ENCODE measurements at regions not wholly inside any gene's neighbourhood (a gene's known extent, or its start where the extent isn't known, plus 50 kb on each side); places are given as distances from the start of the nearest gene placed in this dataset.
A peak's percentile ranks its signal among the peaks of the same experiment; 100 is the strongest.

DNA sequence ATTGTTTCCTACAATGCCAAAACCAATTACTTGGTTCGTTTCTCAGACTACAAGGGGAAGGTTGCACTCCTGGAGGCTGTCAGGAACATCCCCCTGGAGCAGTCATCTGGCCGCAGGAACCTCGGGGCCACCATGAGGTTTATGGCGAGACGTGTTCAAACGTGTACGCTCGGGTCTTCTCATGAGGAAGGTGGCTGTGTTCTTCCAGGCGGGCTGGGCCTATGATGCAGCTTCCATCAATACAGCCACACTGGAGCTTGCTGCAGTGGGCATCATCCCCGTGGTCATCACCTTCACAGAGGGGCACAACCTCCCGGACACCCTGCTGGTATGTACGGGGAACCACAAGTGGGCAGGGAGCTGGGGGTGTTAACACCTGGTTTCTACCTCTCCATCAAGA is 94.5 kb upstream of the COL6A5 start:
- TF ChIP-seq GATA1 (IDR thresholded peaks at IDR 0.05; ENCODE audit: low read depth, low read length) (no peak), POLR2A (IDR thresholded peaks at IDR 0.05; ENCODE audit: low read length) (no peak)
- DNase-seq, result no peak

DNA sequence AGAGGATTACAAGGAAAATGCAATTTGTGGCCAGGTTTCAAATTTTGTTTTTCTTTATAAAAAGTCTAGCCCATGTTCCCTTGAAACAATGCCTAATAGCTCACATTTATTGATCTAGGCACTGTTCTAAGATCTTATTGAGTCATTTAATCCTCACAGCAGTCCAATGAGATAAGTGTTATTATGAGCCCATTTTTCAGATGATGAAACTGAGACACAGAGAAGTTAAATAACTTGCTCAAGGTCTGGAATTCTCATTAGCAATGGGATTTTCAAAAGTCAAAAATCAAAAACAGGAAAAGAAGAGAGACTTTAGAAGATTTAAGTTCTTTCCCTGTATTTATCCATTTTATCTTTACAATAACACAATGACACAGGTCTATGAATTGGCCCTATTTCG is 90.0 kb upstream of the COL6A5 start:
- no peak for DNase-seq
- TF ChIP-seq GATA1 (IDR thresholded peaks at IDR 0.05; ENCODE audit: low read depth, low read length), result no peak
- TF ChIP-seq POLR2A (IDR thresholded peaks at IDR 0.05; ENCODE audit: low read length), result no peak

DNA sequence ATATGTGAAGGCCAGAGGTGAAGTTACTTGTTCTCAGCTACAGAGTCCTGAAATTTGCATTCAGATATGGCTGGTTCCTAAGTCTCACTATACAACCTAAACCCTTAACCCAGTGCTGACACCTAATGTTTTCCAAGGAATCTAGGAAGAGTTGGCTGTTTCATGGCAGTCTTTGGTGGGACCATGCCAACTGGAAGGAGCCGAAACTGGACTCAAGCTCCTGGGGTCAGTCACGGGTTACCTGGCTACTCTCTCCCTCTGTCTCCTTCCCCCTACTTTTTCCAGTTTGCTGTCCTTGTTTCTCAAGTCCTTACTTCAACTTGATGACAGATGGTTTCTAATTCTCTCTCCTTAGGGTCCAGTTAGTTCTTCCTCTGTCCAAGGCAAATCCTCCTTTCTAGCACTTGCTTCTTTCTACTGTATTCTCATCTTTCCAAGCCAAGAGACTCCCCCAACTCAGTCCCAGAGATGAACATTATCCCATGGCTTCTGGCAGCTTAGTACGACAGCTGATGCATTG is 88.6 kb upstream of the COL6A5 start:
- no peak for TF ChIP-seq GATA1 (IDR thresholded peaks at IDR 0.05; ENCODE audit: low read depth, low read length)
- no peak for TF ChIP-seq POLR2A (IDR thresholded peaks at IDR 0.05; ENCODE audit: low read length)
- no peak for DNase-seq

DNA sequence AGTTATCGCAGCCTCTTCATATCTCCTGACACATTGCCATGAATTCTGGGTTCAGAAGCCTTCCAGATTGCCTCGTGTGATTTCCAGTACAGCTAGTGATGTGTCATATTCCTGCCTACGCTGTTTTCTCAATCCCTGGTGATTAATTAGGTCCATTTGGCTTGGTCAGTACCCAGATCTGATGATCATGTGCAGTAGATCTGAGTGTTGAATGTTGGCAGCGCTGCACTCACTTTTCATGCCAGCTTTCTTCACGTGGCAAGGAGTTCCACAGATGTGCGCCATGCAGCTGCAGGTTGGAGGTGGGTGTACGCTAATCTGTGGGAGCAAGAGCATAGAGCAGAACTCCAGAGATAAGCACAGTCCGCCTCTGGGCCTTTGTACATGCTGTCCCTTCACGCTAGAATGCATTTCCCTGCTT is 86.9 kb upstream of the COL6A5 start:
- DNase-seq, result no peak
- no peak for TF ChIP-seq GATA1 (IDR thresholded peaks at IDR 0.05; ENCODE audit: low read depth, low read length)
- TF ChIP-seq POLR2A (IDR thresholded peaks at IDR 0.05; ENCODE audit: low read length), result no peak

DNA sequence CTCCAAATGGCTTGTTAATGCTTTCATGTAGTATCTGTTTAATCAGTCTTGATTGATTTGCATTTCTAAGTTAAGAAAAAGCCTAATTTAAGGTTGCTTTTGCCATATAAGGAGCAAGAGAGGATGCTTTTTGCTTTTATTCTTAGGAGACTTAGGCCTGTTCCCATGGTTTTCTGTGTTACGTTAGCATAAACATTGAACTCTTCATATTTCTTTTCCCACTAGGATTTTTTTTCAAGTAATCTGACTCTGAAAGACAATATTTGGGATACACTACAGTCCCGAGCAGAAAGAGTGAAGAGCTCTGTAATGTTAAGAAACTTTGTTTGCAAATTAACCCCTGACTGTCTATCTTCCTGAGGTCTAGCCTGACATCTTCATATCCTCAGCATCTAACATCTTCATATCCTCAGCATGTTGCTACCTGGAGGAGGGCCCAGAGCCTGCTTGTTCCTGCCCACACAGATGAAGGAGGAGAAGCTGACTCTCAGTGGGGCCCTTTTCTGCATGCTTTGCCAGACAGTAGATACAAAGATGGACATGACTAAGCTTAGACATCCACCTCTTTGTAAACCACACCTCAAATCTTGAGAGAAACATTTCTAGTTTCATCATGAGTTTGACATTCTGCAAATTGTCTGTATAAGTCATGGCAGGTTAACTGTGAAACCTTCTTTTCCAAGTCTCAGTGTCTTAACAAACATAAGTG is 86.2 kb upstream of the COL6A5 start:
- no peak for DNase-seq
- TF ChIP-seq POLR2A (IDR thresholded peaks at IDR 0.05; ENCODE audit: low read length), result no peak
- no peak for TF ChIP-seq GATA1 (IDR thresholded peaks at IDR 0.05; ENCODE audit: low read depth, low read length)

DNA sequence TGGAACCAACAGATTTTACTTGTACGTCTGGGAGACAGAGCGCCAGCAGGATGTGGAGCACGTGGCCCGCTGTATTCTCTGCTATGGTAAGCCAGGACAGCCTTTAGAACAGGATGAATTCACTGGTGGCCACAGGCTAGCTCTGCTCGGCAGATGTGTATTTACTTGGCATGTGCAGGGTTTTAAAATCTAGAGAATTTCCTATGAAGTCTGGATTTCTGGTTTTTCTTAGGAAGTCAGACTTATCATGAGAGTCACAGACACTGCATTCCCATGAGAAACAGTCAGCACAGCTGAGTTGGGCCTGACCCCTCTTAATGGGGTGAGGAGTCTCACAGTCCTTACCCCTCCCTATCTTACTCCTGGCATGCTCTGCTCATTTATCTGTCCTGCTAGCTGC is 84.6 kb upstream of the COL6A5 start:
- TF ChIP-seq POLR2A (IDR thresholded peaks at IDR 0.05; ENCODE audit: low read length) (no peak), GATA1 (IDR thresholded peaks at IDR 0.05; ENCODE audit: low read depth, low read length) (no peak)
- DNase-seq, result no peak

DNA sequence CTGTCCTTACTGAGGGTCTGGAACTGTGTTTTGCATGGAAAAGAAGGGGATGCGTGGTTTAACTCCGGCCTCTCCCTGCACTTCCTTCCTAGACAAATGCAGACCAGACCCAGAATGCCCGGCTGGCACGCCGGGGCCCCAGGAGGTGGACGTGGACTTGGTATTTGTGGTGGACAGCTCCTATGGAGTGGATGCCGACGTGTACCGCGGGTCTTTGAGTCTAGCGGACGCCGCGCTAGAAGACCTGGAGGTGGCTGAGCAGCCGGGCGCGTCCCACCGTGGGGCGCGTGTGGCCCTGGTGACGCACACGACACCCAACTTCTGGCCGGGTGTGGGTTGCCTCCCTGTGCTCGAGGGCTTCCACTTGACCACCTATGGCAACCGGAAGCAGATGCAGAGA is 81.8 kb upstream of the COL6A5 start:
- DNase-seq, result no peak
- TF ChIP-seq POLR2A (IDR thresholded peaks at IDR 0.05; ENCODE audit: low read length) (no peak), GATA1 (IDR thresholded peaks at IDR 0.05; ENCODE audit: low read depth, low read length) (no peak)

DNA sequence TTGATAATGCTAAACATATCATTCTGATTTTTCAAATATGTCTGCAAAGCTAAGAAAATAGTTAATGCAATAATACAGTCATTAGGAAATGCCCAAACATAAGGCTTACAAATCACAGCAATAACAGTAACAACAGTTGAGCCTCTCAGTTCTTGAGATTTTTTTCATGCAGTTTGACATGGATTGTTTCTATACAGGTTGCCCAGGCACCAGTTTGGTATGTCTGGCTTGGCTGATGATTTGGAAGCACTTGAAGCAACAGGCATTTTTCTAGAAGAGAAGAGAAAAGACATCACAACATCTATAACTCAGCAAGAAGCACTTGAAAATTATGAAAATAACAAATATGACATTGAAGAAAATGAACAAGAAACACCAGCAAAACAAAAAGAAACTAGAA is 78.7 kb upstream of the COL6A5 start:
- TF ChIP-seq POLR2A (IDR thresholded peaks at IDR 0.05; ENCODE audit: low read length), result no peak
- TF ChIP-seq GATA1 (IDR thresholded peaks at IDR 0.05; ENCODE audit: low read depth, low read length), result no peak
- no peak for DNase-seq

DNA sequence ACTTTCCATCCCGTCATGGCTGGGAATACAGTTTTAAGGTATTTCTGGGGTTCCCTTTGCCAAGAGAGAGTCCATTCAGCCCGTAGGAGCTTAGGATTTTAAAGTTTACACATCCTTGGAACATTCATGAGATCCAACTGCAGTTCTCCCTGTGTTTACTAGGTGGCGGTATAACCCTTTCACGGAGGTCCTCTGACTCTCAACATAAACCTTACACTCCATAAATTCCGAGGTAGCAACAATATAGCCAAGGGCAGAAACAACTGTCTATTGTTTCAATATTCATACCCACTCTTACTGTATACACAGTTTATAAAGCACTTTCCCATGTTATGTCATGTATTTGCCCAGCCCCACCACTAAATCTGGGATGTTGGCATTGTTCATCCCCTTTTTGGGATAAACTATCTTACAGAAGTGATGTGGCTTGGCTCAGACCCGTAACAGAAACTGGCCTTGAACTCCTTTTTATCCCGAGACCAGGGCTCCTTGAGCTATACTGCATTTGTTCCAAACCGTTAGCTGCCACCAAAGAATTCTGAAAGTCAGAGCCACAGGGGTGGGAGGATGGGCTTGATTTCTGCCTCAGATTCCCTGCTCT is 69.2 kb upstream of the COL6A5 start:
- peak; percentile 56 to 71 for DNase-seq
- no peak for TF ChIP-seq GATA1 (IDR thresholded peaks at IDR 0.05; ENCODE audit: low read depth, low read length)
- no peak for TF ChIP-seq POLR2A (IDR thresholded peaks at IDR 0.05; ENCODE audit: low read length)

DNA sequence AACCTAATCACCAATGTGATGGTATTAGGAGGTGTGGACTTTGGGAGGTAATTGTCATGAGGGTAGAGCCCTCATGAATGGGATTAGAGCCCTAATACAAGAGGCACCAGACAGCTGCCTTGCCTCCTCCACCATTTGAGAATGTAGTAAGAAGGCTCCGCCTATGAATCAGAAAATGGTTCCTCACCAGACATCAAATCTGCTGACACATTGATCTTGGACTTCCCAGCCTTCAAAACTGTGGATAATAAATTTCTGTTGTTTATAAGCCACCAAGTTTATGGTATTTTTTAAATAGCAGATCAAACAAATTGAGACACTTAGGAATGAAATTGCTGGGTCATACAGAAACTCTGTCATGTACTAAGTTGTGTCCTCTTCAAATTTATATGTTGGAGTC is 56.8 kb upstream of the COL6A5 start:
- DNase-seq, result no peak
- TF ChIP-seq GATA1 (IDR thresholded peaks at IDR 0.05; ENCODE audit: low read depth, low read length), result no peak
- TF ChIP-seq POLR2A (IDR thresholded peaks at IDR 0.05; ENCODE audit: low read length), result no peak

DNA sequence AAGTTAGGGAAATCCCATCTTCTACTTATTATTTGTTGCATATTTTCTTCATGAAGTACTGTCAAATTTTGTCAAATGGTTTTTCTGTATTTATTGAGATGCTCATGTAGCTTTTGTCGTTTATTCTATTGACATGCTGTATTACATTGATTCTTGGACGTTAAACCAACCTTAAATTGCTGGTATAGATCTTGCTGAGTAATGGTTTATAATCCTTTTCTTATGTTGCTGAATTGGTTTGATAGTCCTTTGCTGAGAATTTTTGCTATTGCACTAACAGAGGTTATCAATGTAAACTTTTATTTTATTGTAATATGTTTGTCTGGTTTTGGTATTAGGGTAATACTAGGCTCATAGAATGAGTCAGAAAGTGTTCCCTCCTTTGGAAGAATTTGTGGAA is 54.3 kb upstream of the COL6A5 start:
- no peak for DNase-seq
- TF ChIP-seq GATA1 (IDR thresholded peaks at IDR 0.05; ENCODE audit: low read depth, low read length), result no peak

DNA sequence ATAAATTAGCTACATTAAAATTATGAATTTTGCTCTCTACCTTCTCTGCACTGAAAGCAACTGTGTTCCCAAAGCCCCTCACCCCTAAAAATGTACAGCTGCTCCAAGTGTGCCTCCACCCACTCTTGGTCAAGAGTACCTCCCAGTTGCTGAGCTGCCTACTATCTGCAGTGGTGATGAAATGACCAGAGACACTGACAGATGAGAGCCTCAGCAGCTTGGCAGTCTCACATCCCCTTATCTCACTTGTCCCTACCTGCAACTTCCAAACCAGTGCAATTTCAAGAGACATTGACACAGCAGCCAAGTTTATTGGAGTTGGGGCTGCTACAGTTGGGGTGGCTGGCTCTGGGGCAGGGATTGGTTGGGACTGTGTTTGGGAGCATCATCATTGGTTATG is 52.2 kb upstream of the COL6A5 start:
- DNase-seq, result no peak
- TF ChIP-seq GATA1 (IDR thresholded peaks at IDR 0.05; ENCODE audit: low read depth, low read length) (no peak), POLR2A (IDR thresholded peaks at IDR 0.05; ENCODE audit: low read length) (no peak)
